ENCODE measurements at regions not wholly inside any gene's neighbourhood (a gene's known extent, or its start where the extent isn't known, plus 50 kb on each side); places are given as distances from the start of the nearest gene placed in this dataset.

GRCh38 chr7:18292584-18292983 lies 203.0 kb upstream of the HDAC9 start:
- ATAC-seq, result no peak
- intact Hi-C loops (cut with DNase I), result no loop called here
- no peak for DNase-seq (ENCODE audit: low spot score)

GRCh38 chr7:18293759-18294158 lies 201.8 kb upstream of the HDAC9 start:
- intact Hi-C loops (cut with DNase I), result no loop called here
- DNase-seq (ENCODE audit: low spot score) (no peak), ATAC-seq (no peak)

- DNase-seq (ENCODE audit: low spot score), result no peak
- intact Hi-C loops (cut with DNase I), result no loop called here
- ATAC-seq, result no peak
Measured at GRCh38 chr7:18294411-18294810, 201.1 kb upstream of the HDAC9 start.

- intact Hi-C loops (cut with DNase I), result no loop called here
- no peak for DNase-seq (ENCODE audit: low spot score)
- ATAC-seq, result no peak
Measured at GRCh38 chr7:18295781-18296423, 199.6 kb upstream of the HDAC9 start.

GRCh38 chr7:18302097-18302496 lies 193.5 kb upstream of the HDAC9 start:
- intact Hi-C loops (cut with DNase I), result no loop called here
- DNase-seq (ENCODE audit: low spot score), result no peak
- ATAC-seq, result no peak

- DNase-seq (ENCODE audit: low spot score) (no peak), ATAC-seq (no peak)
- intact Hi-C loops (cut with DNase I), result no loop called here
Measured at GRCh38 chr7:18305866-18306265, 189.7 kb upstream of the HDAC9 start.

GRCh38 chr7:18306696-18307095 lies 188.9 kb upstream of the HDAC9 start:
- ATAC-seq (no peak), DNase-seq (ENCODE audit: low spot score) (no peak)
- intact Hi-C loops (cut with DNase I), result no loop called here

GRCh38 chr7:18308938-18309337 lies 186.6 kb upstream of the HDAC9 start:
- intact Hi-C loops (cut with DNase I), result no loop called here
- ATAC-seq, result no peak
- DNase-seq (ENCODE audit: low spot score), result no peak

GRCh38 chr7:18312482-18312881 lies 183.1 kb upstream of the HDAC9 start:
- no peak for ATAC-seq
- no peak for DNase-seq (ENCODE audit: low spot score)
- intact Hi-C loops (cut with DNase I), result no loop called here

- intact Hi-C loops (cut with DNase I), result no loop called here
- ATAC-seq (no peak), DNase-seq (ENCODE audit: low spot score) (no peak)
Measured at GRCh38 chr7:18313965-18314364, 181.6 kb upstream of the HDAC9 start.

GRCh38 chr7:18315241-18315640 lies 180.3 kb upstream of the HDAC9 start:
- intact Hi-C loops (cut with DNase I), result no loop called here
- no peak for ATAC-seq
- DNase-seq (ENCODE audit: low spot score), result no peak

- no peak for ATAC-seq
- DNase-seq (ENCODE audit: low spot score), result no peak
- intact Hi-C loops (cut with DNase I), result no loop called here
Measured at GRCh38 chr7:18317941-18318340, 177.6 kb upstream of the HDAC9 start.

- ATAC-seq, result no peak
- DNase-seq (ENCODE audit: low spot score), result no peak
- intact Hi-C loops (cut with DNase I), result no loop called here
Measured at GRCh38 chr7:18320422-18320821, 175.1 kb upstream of the HDAC9 start.

- DNase-seq (ENCODE audit: low spot score) (no peak), ATAC-seq (no peak)
- intact Hi-C loops (cut with DNase I), result no loop called here
Measured at GRCh38 chr7:18320971-18321567, 174.5 kb upstream of the HDAC9 start.

- ATAC-seq (no peak), DNase-seq (ENCODE audit: low spot score) (no peak)
- intact Hi-C loops (cut with DNase I), result no loop called here
Measured at GRCh38 chr7:18330548-18330947, 165.0 kb upstream of the HDAC9 start.

- intact Hi-C loops (cut with DNase I), result no loop called here
- ATAC-seq (no peak), DNase-seq (ENCODE audit: low spot score) (no peak)
Measured at GRCh38 chr7:18336626-18337025, 158.9 kb upstream of the HDAC9 start.

GRCh38 chr7:18337048-18337809 lies 158.3 kb upstream of the HDAC9 start:
- DNase-seq (ENCODE audit: low spot score), result no peak
- intact Hi-C loops (cut with DNase I), result no loop called here
- no peak for ATAC-seq

GRCh38 chr7:18338910-18339523 lies 156.5 kb upstream of the HDAC9 start:
- DNase-seq (ENCODE audit: low spot score) (no peak), ATAC-seq (no peak)
- intact Hi-C loops (cut with DNase I), result no loop called here

GRCh38 chr7:18341756-18342155 lies 153.8 kb upstream of the HDAC9 start:
- intact Hi-C loops (cut with DNase I), result no loop called here
- no peak for ATAC-seq
- DNase-seq (ENCODE audit: low spot score), result no peak

GRCh38 chr7:18343047-18343446 lies 152.5 kb upstream of the HDAC9 start:
- DNase-seq (ENCODE audit: low spot score), result no peak
- intact Hi-C loops (cut with DNase I), result no loop called here
- no peak for ATAC-seq

Measured in sciatic nerve (tissue), 2 donors.